H1 (cell line): ENCODE measurements at regions not wholly inside any gene's neighbourhood (a gene's known extent, or its start where the extent isn't known, plus 50 kb on each side); places are given as distances from the start of the nearest gene placed in this dataset.

Experiments used
- ATF2 ChIP-seq: IDR thresholded peaks from 2 replicates; pipeline ENCODE4 v1.6.1; 2012; ENCODE audit warnings: low read length, inconsistent platforms
- BACH1 ChIP-seq: IDR thresholded peaks from 2 replicates; pipeline ENCODE4 v1.6.1; 2012; ENCODE audit warnings: low read length, improper control_type of control experiment
- CHD7 ChIP-seq: fragments of 300-600 bp; sonication (generic); IDR thresholded peaks from 2 replicates; pipeline ENCODE4 v1.7.1; 2012; ENCODE audit warnings: low read length, moderate library complexity, mild to moderate bottlenecking, inconsistent platforms; ENCODE audit not compliant: insufficient replicate concordance
- CREB1 ChIP-seq: IDR thresholded peaks from 2 replicates; pipeline ENCODE4 v1.6.1; 2012; ENCODE audit warnings: inconsistent platforms
- JUND ChIP-seq: IDR thresholded peaks from 2 replicates; pipeline ENCODE4 v1.6.1; 2011; ENCODE audit warnings: mild to moderate bottlenecking, improper control_type of control experiment, low read length
- RAD21 ChIP-seq, 2 experiments: IDR thresholded peaks in 1 of 2; conservative IDR thresholded peaks in 1 of 2; 2 replicates each; pipeline ENCODE4 v1.6.1; 2011; ENCODE audit warnings: low read depth in 2 of 2, low read length in 2 of 2, improper control_type of control experiment in 1 of 2, inconsistent platforms in 1 of 2, mild to moderate bottlenecking in 1 of 2, moderate library complexity in 1 of 2
- SAP30 ChIP-seq: fragments of 300-600 bp; sonication (generic); IDR thresholded peaks from 2 replicates; pipeline ENCODE4 v1.7.1; 2012; ENCODE audit warnings: low read length, moderate library complexity, mild to moderate bottlenecking, inconsistent platforms; ENCODE audit not compliant: insufficient read depth, insufficient replicate concordance
- SP4 ChIP-seq: IDR thresholded peaks from 2 replicates; pipeline ENCODE4 v1.6.1; 2012; ENCODE audit warnings: low read length, inconsistent platforms
- TEAD4 ChIP-seq: IDR thresholded peaks from 2 replicates; pipeline ENCODE4 v1.6.1; 2012; ENCODE audit warnings: low read depth, low read length, inconsistent platforms, mixed read lengths
- TF ChIP-seq, protein P1 (sequence below): IDR thresholded peaks from 2 replicates; pipeline ENCODE4 v1.6.1; 2011; ENCODE audit warnings: low read depth, mild to moderate bottlenecking, low read length; ENCODE audit not compliant: insufficient read depth

GRCh38 chr14:85766295-85766694 lies 236.4 kb downstream of the FLRT2 start (continued):
- TF ChIP-seq CHD7, result no peak
- no peak for TF ChIP-seq ATF2
- TF ChIP-seq CREB1, result no peak
- no peak for TF ChIP-seq JUND
- no peak for TF ChIP-seq BACH1
- TF ChIP-seq, protein P1, sequence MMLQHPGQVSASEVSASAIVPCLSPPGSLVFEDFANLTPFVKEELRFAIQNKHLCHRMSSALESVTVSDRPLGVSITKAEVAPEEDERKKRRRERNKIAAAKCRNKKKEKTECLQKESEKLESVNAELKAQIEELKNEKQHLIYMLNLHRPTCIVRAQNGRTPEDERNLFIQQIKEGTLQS, result no peak
- no peak for TF ChIP-seq RAD21 (IDR thresholded peaks at IDR 0.05 in 1 of 2, conservative IDR thresholded peaks at IDR 0.05 in 1 of 2; ENCODE audit: low read depth in 2 of 2, low read length in 2 of 2)
- TF ChIP-seq SP4, result no peak
- TF ChIP-seq SAP30, result no peak
- no peak for TF ChIP-seq TEAD4
